GM13977 (cell line): ENCODE measurements at regions not wholly inside any gene's neighbourhood (a gene's known extent, or its start where the extent isn't known, plus 50 kb on each side); places are given as distances from the start of the nearest gene placed in this dataset.
"Not testable (repeated sequence)": the region's sequence is repeated elsewhere in the genome, so short reads cannot be mapped to it uniquely, and the experiment has no call there.

Experiments used
- DNase-seq: peaks from one replicate; pipeline ENCODE4 v3.0.0; 2012; ENCODE audit warnings: low spot score
- in situ Hi-C: fragments of 300-500 bp; cut with MboI; formaldehyde crosslinking; loops from one replicate; pipeline ENCODE4 v1.12.0; 2022; ENCODE audit warnings: low sequenced_read_pairs, low pct_unique_long_range_greater_than_20kb, mixed read lengths, inconsistent platforms; ENCODE audit not compliant: unreplicated experiment
- TF ChIP-seq, protein P1 (sequence below): IDR thresholded peaks from 2 replicates; pipeline ENCODE4 v1.5.1; 2012; ENCODE audit warnings: mild to moderate bottlenecking, control low read depth; ENCODE audit not compliant: insufficient read depth; ENCODE audit errors: extremely low read depth, missing control alignments

DNA sequence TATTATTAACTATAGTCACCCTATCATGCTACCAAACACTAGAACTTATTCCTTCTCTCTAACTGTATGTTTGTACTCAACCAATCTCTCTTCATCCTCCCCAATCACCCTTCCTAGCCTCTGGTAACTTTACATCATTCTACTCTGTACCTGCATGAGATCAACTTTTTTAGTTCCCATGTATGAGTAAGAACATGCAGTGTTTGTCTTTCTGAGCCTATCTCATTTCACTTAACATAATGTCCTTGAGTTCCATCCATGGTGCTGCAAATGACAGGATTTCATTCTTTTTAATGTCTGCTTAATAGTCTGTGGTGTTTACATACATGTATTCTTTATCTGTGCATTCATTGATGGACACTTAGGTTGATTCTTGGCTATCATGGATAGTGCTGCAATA, 108.9 kb upstream of the RFX8 start:
- TF ChIP-seq, protein P1, sequence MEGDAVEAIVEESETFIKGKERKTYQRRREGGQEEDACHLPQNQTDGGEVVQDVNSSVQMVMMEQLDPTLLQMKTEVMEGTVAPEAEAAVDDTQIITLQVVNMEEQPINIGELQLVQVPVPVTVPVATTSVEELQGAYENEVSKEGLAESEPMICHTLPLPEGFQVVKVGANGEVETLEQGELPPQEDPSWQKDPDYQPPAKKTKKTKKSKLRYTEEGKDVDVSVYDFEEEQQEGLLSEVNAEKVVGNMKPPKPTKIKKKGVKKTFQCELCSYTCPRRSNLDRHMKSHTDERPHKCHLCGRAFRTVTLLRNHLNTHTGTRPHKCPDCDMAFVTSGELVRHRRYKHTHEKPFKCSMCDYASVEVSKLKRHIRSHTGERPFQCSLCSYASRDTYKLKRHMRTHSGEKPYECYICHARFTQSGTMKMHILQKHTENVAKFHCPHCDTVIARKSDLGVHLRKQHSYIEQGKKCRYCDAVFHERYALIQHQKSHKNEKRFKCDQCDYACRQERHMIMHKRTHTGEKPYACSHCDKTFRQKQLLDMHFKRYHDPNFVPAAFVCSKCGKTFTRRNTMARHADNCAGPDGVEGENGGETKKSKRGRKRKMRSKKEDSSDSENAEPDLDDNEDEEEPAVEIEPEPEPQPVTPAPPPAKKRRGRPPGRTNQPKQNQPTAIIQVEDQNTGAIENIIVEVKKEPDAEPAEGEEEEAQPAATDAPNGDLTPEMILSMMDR, result no peak
- no peak for DNase-seq
- in situ Hi-C loops, result no loop called here

DNA sequence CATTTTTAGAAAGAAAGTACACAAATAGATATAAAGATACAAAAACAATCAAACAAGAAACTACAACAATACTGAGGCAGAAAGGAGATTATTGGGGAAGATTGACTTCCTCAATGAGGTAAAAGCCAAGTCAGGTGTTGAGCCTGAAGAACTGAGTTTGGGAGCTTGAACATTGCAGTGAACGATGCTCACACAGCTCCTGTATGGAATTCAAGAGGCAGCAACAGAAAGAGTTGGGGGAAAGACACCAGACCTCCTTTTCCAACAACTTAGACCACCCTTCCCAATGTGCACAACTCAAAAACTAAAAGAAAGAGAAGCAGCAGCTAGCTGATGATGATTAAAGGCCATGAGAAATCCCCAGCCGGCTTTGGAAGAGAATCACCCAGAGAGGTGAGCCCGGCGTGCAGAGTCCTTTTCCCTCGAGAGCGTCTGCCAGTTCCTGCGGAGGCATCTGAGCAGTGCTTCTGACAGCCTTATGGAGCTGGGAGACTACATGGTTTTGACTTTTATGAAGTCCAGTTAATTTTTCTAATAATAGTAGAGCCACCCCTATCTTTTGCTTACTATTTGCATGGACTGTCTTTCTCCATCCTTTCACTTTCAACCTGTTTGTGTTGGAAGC, 106.9 kb upstream of the RFX8 start:
- no peak for DNase-seq
- TF ChIP-seq, protein P1, result no peak
- in situ Hi-C loops, result no loop called here

DNA sequence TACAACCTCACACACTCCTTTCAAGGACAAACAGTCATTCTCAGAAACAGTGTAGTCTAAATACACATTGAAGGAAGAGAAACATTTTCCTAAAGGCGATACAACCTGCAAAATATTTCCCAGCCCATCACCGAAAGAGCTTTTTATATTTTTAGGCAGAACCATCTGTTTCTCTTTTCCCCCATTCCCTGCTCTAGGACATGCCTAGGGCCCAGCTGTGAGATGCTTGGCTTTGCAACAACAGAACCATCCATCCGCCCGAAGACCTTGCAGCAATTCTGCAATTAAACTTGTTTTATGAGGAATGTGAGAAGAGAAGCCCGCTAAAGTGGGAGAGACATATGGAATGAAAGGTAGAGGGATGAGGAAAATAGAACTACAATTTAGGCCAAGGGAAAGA, 105.6 kb upstream of the RFX8 start:
- in situ Hi-C loops, result no loop called here
- DNase-seq, result no peak
- TF ChIP-seq, protein P1, result no peak

DNA sequence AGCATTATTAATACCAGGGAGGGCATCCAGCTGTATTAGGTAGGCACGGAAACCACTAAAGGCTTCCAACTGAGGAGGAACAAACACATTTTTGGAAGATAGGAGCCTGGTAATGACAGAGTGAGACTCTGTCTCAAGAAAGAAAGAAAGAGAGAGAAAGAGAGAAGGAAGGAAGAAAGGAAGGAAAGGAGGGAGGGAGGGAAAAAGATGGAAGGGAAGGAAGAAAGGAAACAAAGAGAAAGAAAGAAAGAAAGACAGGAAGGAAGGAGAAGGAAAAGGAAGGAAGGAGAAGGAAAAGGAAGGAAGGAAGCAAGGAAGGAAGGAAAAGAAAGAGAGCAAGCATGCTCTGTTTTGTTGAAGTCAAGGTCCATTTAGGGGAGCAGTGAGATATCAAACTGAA, 103.8 kb upstream of the RFX8 start:
- DNase-seq, result no peak
- in situ Hi-C loops, result no loop called here
- TF ChIP-seq, protein P1, result no peak

DNA sequence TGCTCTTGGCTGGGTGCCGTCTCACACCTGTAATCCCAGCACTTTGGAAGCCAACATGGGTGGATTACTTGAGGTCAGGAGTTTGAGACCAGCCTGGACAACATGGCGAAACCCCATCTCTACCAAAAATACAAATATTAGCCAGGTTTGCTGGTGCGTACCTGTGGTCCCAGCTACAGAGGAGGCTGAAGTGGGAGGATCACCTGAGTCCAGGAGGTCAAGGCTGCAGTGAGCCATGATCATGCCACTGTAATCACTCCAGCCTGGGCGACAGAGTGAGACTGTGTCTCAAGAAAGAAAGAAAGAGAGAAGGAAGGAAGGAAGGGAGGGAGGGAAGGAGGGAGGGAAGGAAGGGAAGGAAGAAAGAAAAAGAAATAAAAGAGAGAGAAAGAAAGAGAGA, 103.2 kb upstream of the RFX8 start:
- in situ Hi-C loops, result not testable (repeated sequence)

DNA sequence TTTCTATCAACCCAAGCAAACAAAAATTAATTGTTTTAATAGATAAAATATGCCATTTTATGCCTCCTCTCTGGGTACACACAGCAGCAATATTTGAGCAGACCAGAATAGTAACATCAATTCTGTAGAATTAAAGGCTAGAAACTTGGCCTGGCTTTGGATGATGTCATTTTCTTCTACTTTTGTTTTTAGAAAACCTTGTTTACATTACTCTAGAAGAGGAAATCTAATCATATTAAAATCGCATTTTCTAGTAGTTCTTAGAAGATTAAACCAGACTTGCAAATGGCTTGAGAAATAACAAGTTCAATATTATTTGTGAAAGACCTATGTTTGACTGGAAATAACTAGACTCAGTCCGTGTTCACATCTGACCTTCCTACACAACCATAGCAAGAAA, 102.3 kb upstream of the RFX8 start:
- in situ Hi-C loops, result no loop called here
- no peak for DNase-seq
- TF ChIP-seq, protein P1, result no peak

More for the DNA sequence above, 103.2 kb upstream of the RFX8 start:
- DNase-seq, result not testable (repeated sequence)

DNA sequence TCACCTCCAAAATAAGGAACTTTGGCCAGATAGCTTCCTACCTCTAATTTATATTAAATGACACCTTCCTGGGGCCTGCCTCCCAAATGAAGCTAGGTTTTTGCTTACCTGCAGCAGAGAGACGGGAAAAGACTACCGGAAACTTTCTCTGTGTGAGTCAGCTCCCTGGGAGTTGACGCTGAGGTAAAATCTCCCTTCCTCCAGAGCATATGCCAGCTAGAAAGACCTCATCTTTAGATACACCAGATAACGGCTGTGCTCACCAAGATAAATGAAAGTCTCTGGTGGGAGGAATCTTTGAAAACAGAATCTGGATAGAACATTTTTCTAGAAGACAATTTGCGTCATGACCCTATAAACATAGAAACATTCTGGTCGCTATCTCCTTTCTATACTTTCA, 99.7 kb upstream of the RFX8 start:
- no peak for DNase-seq
- TF ChIP-seq, protein P1, result no peak
- in situ Hi-C loops, result no loop called here
